Motor neuron (in vitro differentiated cells): ENCODE measurements at regions not wholly inside any gene's neighbourhood (a gene's known extent, or its start where the extent isn't known, plus 50 kb on each side); places are given as distances from the start of the nearest gene placed in this dataset.

Experiments used
- ATAC-seq, 8 experiments: fragments of 200-7000 bp; cut with Tn5 transposase; replicated peaks in 6 of 8; 2 replicates each; pipeline ENCODE4 v1.8.0; 2021; ENCODE audit warnings: mild to moderate bottlenecking in 8 of 8, moderate library complexity in 8 of 8
- H3K27ac ChIP-seq, 2 donors: fragments of 250-450 bp; sonication (Bioruptor Pico); 2 replicates each; pipeline ENCODE4 v1.9.0; 2021; ENCODE audit warnings: antibody characterized with exemption in 2 of 2, mild to moderate bottlenecking in 2 of 2, moderate library complexity in 1 of 2
- H3K4me1 ChIP-seq, 2 donors: fragments of 250-450 bp; sonication (Bioruptor Pico); replicated peaks in 1 of 2; 2 replicates each; pipeline ENCODE4 v1.6.1; 2021; ENCODE audit warnings: antibody characterized with exemption in 2 of 2, mild to moderate bottlenecking in 2 of 2, moderate library complexity in 1 of 2
- H3K4me3 ChIP-seq, 5 donors: fragments of 250-450 bp; sonication (Bioruptor Pico); 2 replicates each; pipeline ENCODE4 v1.9.0; 2021; ENCODE audit warnings: antibody characterized with exemption in 5 of 5, mild to moderate bottlenecking in 5 of 5, moderate library complexity in 4 of 5
- WGBS, 10 experiments: fragments of 450-650 bp; shearing (Covaris generic); methylation state at CpG; one replicate each; pipeline ENCODE4 v1.0.0; 2022; 5-methylcytosine and 5-hydroxymethylcytosine counted together
- in situ Hi-C, 9 experiments: fragments of 400-800 bp; cut with MboI; loops; one replicate each; pipeline ENCODE4 v1.15.0; 2021; ENCODE audit warnings: low sequenced_read_pairs in 9 of 9, low pct_unique_long_range_greater_than_20kb in 2 of 9; ENCODE audit not compliant: unreplicated experiment in 9 of 9

GRCh38 chr4:53647547-53647946 lies 56.3 kb upstream of the LNX1 start:
- ATAC-seq: no peak
- 80 to 98% (median 92%) methylated on average over 2 to 5 of the region's 5 CpGs; no CpG with 5 or more reads in 2 of the 10 experiments for WGBS, 10 experiments

GRCh38 chr4:53646795-53647194 lies 55.5 kb upstream of the LNX1 start:
- in situ Hi-C loops: no loop called here
- WGBS, 10 experiments: 0 to 86% (median 28%) methylated on average over 1 to 3 of the region's 3 CpGs
- Histone ChIP-seq H3K4me3 (no peak overlapping the region), H3K27ac (no peak overlapping the region), H3K4me1 (no peaks in the 10 kb centered on the region)
- ATAC-seq: peak in 1 of 8 experiments; percentile 69

More at GRCh38 chr4:53647547-53647946, 56.3 kb upstream of the LNX1 start:
- in situ Hi-C loops: no loop called here
- Histone ChIP-seq H3K4me1 (no peaks in the 10 kb centered on the region), H3K27ac (no peak overlapping the region), H3K4me3 (no peak overlapping the region)

- no peak for ATAC-seq
- in situ Hi-C loops: no loop called here
- 83 to 100% (median 100%) methylated on average over 1 to 3 of the region's 3 CpGs; no CpG with 5 or more reads in 5 of the 10 experiments for WGBS, 10 experiments
- H3K27ac ChIP-seq: no peak overlapping the region
- no peak overlapping the region for H3K4me3 ChIP-seq
- no peaks in the 10 kb centered on the region for H3K4me1 ChIP-seq
These were observed 53.8 kb upstream of the LNX1 start for GRCh38 chr4:53645108-53645507.

GRCh38 chr4:53644607-53645006 lies 53.3 kb upstream of the LNX1 start:
- Histone ChIP-seq H3K4me1 (no peaks in the 10 kb centered on the region), H3K27ac (no peak overlapping the region), H3K4me3 (no peak overlapping the region)
- no peak for ATAC-seq
- in situ Hi-C loops: no loop called here
- 60 to 100% (median 100%) methylated on average over 1 of the region's 3 CpGs; no CpG with 5 or more reads in 4 of the 10 experiments for WGBS, 10 experiments
